RPMI7951 (cell line): ENCODE measurements at regions not wholly inside any gene's neighbourhood (a gene's known extent, or its start where the extent isn't known, plus 50 kb on each side); places are given as distances from the start of the nearest gene placed in this dataset.
"Not testable (repeated sequence)": the region's sequence is repeated elsewhere in the genome, so short reads cannot be mapped to it uniquely, and the experiment has no call there.

ENCODE experiments used
- DNase-seq: peaks from one replicate; pipeline ENCODE4 v3.0.0-alpha.2; 2012; ENCODE audit warnings: low read depth

GRCh38 chr4:34466411-34466810 lies 1777.9 kb downstream of the ARAP2 start:
- DNase-seq: no peak

GRCh38 chr4:34469516-34469915 lies 1774.8 kb downstream of the ARAP2 start:
- DNase-seq: no peak

- no peak for DNase-seq
Measured at GRCh38 chr4:34485252-34485651, 1759.1 kb downstream of the ARAP2 start.

- no peak for DNase-seq
Measured at GRCh38 chr4:34486461-34487363, 1757.6 kb downstream of the ARAP2 start.

GRCh38 chr4:34492414-34492813 lies 1751.9 kb downstream of the ARAP2 start:
- no peak for DNase-seq

GRCh38 chr4:34502086-34502485 lies 1742.2 kb downstream of the ARAP2 start:
- DNase-seq: no peak

- DNase-seq: not testable (repeated sequence)
Measured at GRCh38 chr4:34504731-34505130, 1739.6 kb downstream of the ARAP2 start.

- not testable (repeated sequence) for DNase-seq
Measured at GRCh38 chr4:34506511-34507092, 1737.7 kb downstream of the ARAP2 start.

GRCh38 chr4:34512616-34513015 lies 1731.7 kb downstream of the ARAP2 start:
- DNase-seq: no peak

GRCh38 chr4:34516524-34516923 lies 1727.8 kb downstream of the ARAP2 start:
- DNase-seq: no peak

GRCh38 chr4:34534916-34535315 lies 1709.4 kb downstream of the ARAP2 start:
- DNase-seq: no peak

GRCh38 chr4:34566091-34566490 lies 1678.2 kb downstream of the ARAP2 start:
- DNase-seq: no peak

GRCh38 chr4:34572026-34572425 lies 1672.3 kb downstream of the ARAP2 start:
- no peak for DNase-seq

- DNase-seq: no peak
Measured at GRCh38 chr4:34615315-34615714, 1629.0 kb downstream of the ARAP2 start.

- DNase-seq: no peak
Measured at GRCh38 chr4:34619531-34620162, 1624.7 kb downstream of the ARAP2 start.

GRCh38 chr4:34628471-34628870 lies 1615.8 kb downstream of the ARAP2 start:
- no peak for DNase-seq

- DNase-seq: no peak
Measured at GRCh38 chr4:34629451-34629850, 1614.9 kb downstream of the ARAP2 start.

- no peak for DNase-seq
Measured at GRCh38 chr4:34633241-34633640, 1611.1 kb downstream of the ARAP2 start.

- DNase-seq: no peak
Measured at GRCh38 chr4:34636623-34637022, 1607.7 kb downstream of the ARAP2 start.

GRCh38 chr4:34643476-34643875 lies 1600.8 kb downstream of the ARAP2 start:
- no peak for DNase-seq

- DNase-seq: no peak
Measured at GRCh38 chr4:34644579-34645115, 1599.7 kb downstream of the ARAP2 start.

GRCh38 chr4:34649716-34650115 lies 1594.6 kb downstream of the ARAP2 start:
- DNase-seq: no peak

- DNase-seq: no peak
Measured at GRCh38 chr4:34664051-34664450, 1580.3 kb downstream of the ARAP2 start.
